ENCODE measurements at regions not wholly inside any gene's neighbourhood (a gene's known extent, or its start where the extent isn't known, plus 50 kb on each side); places are given as distances from the start of the nearest gene placed in this dataset.
"Not testable (repeated sequence)": the region's sequence is repeated elsewhere in the genome, so short reads cannot be mapped to it uniquely, and the experiment has no call there.

- Histone ChIP-seq H3K9me3 (no peaks in the 10 kb centered on the region), H3K27ac (no peak overlapping the region), H3K36me3 (no peaks in the 10 kb centered on the region), H3K27me3 (replicated peaks; ENCODE audit: insufficient read depth) (no peaks in the 10 kb centered on the region), H3K4me1 (ENCODE audit: control insufficient read depth in 1 of 2, low read depth in 2 of 2) (no peaks in the 10 kb centered on the region), H3K4me3 (no peak overlapping the region)
- no peak for TF ChIP-seq CTCF (IDR thresholded peaks at IDR 0.05)
- no peak for DNase-seq (ENCODE audit: low spot score)
- ATAC-seq (ENCODE audit: insufficient number of reproducible peaks, low FRiP score, low read depth): no peak
These were observed 1834.0 kb upstream of the PCDH20 start for GRCh38 chr13:63249411-63250187.

- H3K4me1 ChIP-seq (ENCODE audit: control insufficient read depth in 1 of 2, low read depth in 2 of 2); H3K27ac ChIP-seq; DNase-seq (ENCODE audit: low spot score); H3K4me3 ChIP-seq; ATAC-seq (ENCODE audit: insufficient number of reproducible peaks, low FRiP score, low read depth); H3K36me3 ChIP-seq; H3K27me3 ChIP-seq (replicated peaks; ENCODE audit: insufficient read depth); H3K9me3 ChIP-seq: not testable (repeated sequence)
These were observed 1821.2 kb upstream of the PCDH20 start for GRCh38 chr13:63236667-63237396.

- H3K4me1 ChIP-seq (ENCODE audit: control insufficient read depth in 1 of 2, low read depth in 2 of 2); H3K9me3 ChIP-seq; H3K27ac ChIP-seq; DNase-seq (ENCODE audit: low spot score); ATAC-seq (ENCODE audit: insufficient number of reproducible peaks, low FRiP score, low read depth); H3K36me3 ChIP-seq; H3K4me3 ChIP-seq; H3K27me3 ChIP-seq (replicated peaks; ENCODE audit: insufficient read depth): not testable (repeated sequence)
These were observed 1802.9 kb upstream of the PCDH20 start for GRCh38 chr13:63218596-63218995.

- ATAC-seq (ENCODE audit: insufficient number of reproducible peaks, low FRiP score, low read depth): no peak
- no peak for TF ChIP-seq CTCF (IDR thresholded peaks at IDR 0.05)
- H3K27ac ChIP-seq: no peak overlapping the region
- H3K4me3 ChIP-seq: no peak overlapping the region
- no peaks in the 10 kb centered on the region for H3K27me3 ChIP-seq (replicated peaks; ENCODE audit: insufficient read depth)
- H3K4me1 ChIP-seq (ENCODE audit: control insufficient read depth in 1 of 2, low read depth in 2 of 2): no peaks in the 10 kb centered on the region
- H3K36me3 ChIP-seq: no peaks in the 10 kb centered on the region
- no peak for DNase-seq (ENCODE audit: low spot score)
- H3K9me3 ChIP-seq: no peaks in the 10 kb centered on the region
These were observed 1793.8 kb upstream of the PCDH20 start for GRCh38 chr13:63209330-63210017.

- H3K9me3 ChIP-seq: no peaks in the 10 kb centered on the region
- H3K36me3 ChIP-seq: no peaks in the 10 kb centered on the region
- ATAC-seq (ENCODE audit: insufficient number of reproducible peaks, low FRiP score, low read depth) (no peak), DNase-seq (ENCODE audit: low spot score) (no peak)
- no peaks in the 10 kb centered on the region for H3K4me1 ChIP-seq (ENCODE audit: control insufficient read depth in 1 of 2, low read depth in 2 of 2)
- no peaks in the 10 kb centered on the region for H3K27me3 ChIP-seq (replicated peaks; ENCODE audit: insufficient read depth)
- H3K27ac ChIP-seq: no peak overlapping the region
- no peak overlapping the region for H3K4me3 ChIP-seq
- TF ChIP-seq CTCF (IDR thresholded peaks at IDR 0.05): no peak
These were observed 1793.2 kb upstream of the PCDH20 start for GRCh38 chr13:63208826-63209225.

GRCh38 chr13:63206461-63206860, 1790.8 kb upstream of the PCDH20 start:
- TF ChIP-seq CTCF (IDR thresholded peaks at IDR 0.05): no peak
- H3K4me3 ChIP-seq: no peak overlapping the region
- H3K27ac ChIP-seq: no peak overlapping the region
- no peaks in the 10 kb centered on the region for H3K36me3 ChIP-seq
- H3K27me3 ChIP-seq (replicated peaks; ENCODE audit: insufficient read depth): no peaks in the 10 kb centered on the region
- no peaks in the 10 kb centered on the region for H3K4me1 ChIP-seq (ENCODE audit: control insufficient read depth in 1 of 2, low read depth in 2 of 2)
- DNase-seq (ENCODE audit: low spot score) (no peak), ATAC-seq (ENCODE audit: insufficient number of reproducible peaks, low FRiP score, low read depth) (no peak)
- no peaks in the 10 kb centered on the region for H3K9me3 ChIP-seq
